ENCODE measurements at regions not wholly inside any gene's neighbourhood (a gene's known extent, or its start where the extent isn't known, plus 50 kb on each side); places are given as distances from the start of the nearest gene placed in this dataset.
"Not testable (repeated sequence)": the region's sequence is repeated elsewhere in the genome, so short reads cannot be mapped to it uniquely, and the experiment has no call there.

- peak in 1 of 3 donors; percentile 26 for DNase-seq (ENCODE audit: low read depth in 2 of 3, low spot score in 2 of 3)
Observed at GRCh38 chr9:28073270-28073669, 500.0 kb upstream of the C9orf72 start.

GRCh38 chr9:28079677-28080076 lies 506.4 kb upstream of the C9orf72 start:
- DNase-seq (ENCODE audit: low read depth in 2 of 3, low spot score in 2 of 3) = no peak

- no peak for DNase-seq (ENCODE audit: low read depth in 2 of 3, low spot score in 2 of 3)
Observed at GRCh38 chr9:28082671-28083070, 509.4 kb upstream of the C9orf72 start.

GRCh38 chr9:28086881-28087280 lies 513.6 kb upstream of the C9orf72 start:
- DNase-seq (ENCODE audit: low read depth in 2 of 3, low spot score in 2 of 3) = no peak

- no peak for DNase-seq (ENCODE audit: low read depth in 2 of 3, low spot score in 2 of 3)
Observed at GRCh38 chr9:28092981-28093936, 520.0 kb upstream of the C9orf72 start.

GRCh38 chr9:28101509-28101908 lies 528.2 kb upstream of the C9orf72 start:
- DNase-seq (ENCODE audit: low read depth in 2 of 3, low spot score in 2 of 3) = no peak

- no peak for DNase-seq (ENCODE audit: low read depth in 2 of 3, low spot score in 2 of 3)
Observed at GRCh38 chr9:28105001-28105400, 531.7 kb upstream of the C9orf72 start.

GRCh38 chr9:28120184-28120583 lies 546.9 kb upstream of the C9orf72 start:
- no peak for DNase-seq (ENCODE audit: low read depth in 2 of 3, low spot score in 2 of 3)

GRCh38 chr9:28120626-28121025 lies 547.3 kb upstream of the C9orf72 start:
- no peak for DNase-seq (ENCODE audit: low read depth in 2 of 3, low spot score in 2 of 3)

- no peak for DNase-seq (ENCODE audit: low read depth in 2 of 3, low spot score in 2 of 3)
Observed at GRCh38 chr9:28121366-28121765, 548.1 kb upstream of the C9orf72 start.

GRCh38 chr9:28124917-28125316 lies 551.6 kb upstream of the C9orf72 start:
- no peak for DNase-seq (ENCODE audit: low read depth in 2 of 3, low spot score in 2 of 3)

- DNase-seq (ENCODE audit: low read depth in 2 of 3, low spot score in 2 of 3) = no peak
Observed at GRCh38 chr9:28127101-28127500, 553.8 kb upstream of the C9orf72 start.

GRCh38 chr9:28134446-28134976 lies 561.2 kb upstream of the C9orf72 start:
- no peak for DNase-seq (ENCODE audit: low read depth in 2 of 3, low spot score in 2 of 3)

GRCh38 chr9:28135549-28135948 lies 562.3 kb upstream of the C9orf72 start:
- DNase-seq (ENCODE audit: low read depth in 2 of 3, low spot score in 2 of 3) = no peak

- DNase-seq (ENCODE audit: low read depth in 2 of 3, low spot score in 2 of 3) = no peak
Observed at GRCh38 chr9:28136113-28136512, 562.8 kb upstream of the C9orf72 start.

GRCh38 chr9:28147430-28147829 lies 574.1 kb upstream of the C9orf72 start:
- not testable (repeated sequence) for DNase-seq (ENCODE audit: low read depth in 2 of 3, low spot score in 2 of 3)

GRCh38 chr9:28147923-28148597 lies 574.8 kb upstream of the C9orf72 start:
- DNase-seq (ENCODE audit: low read depth in 2 of 3, low spot score in 2 of 3) = not testable (repeated sequence)

GRCh38 chr9:28149361-28150050 lies 576.2 kb upstream of the C9orf72 start:
- not testable (repeated sequence) for DNase-seq (ENCODE audit: low read depth in 2 of 3, low spot score in 2 of 3)

- DNase-seq (ENCODE audit: low read depth in 2 of 3, low spot score in 2 of 3) = no peak
Observed at GRCh38 chr9:28155067-28155466, 581.8 kb upstream of the C9orf72 start.

GRCh38 chr9:28155671-28156070 lies 582.4 kb upstream of the C9orf72 start:
- no peak for DNase-seq (ENCODE audit: low read depth in 2 of 3, low spot score in 2 of 3)

- no peak for DNase-seq (ENCODE audit: low read depth in 2 of 3, low spot score in 2 of 3)
Observed at GRCh38 chr9:28158451-28158850, 585.2 kb upstream of the C9orf72 start.

Data from hematopoietic multipotent progenitor cell (in vitro differentiated cells).